SU-DHL-6 (cell line): ENCODE measurements at regions not wholly inside any gene's neighbourhood (a gene's known extent, or its start where the extent isn't known, plus 50 kb on each side); places are given as distances from the start of the nearest gene placed in this dataset.

Experiments
- H2AFZ ChIP-seq: fragments of 200-600 bp; sonication (generic); 2 replicates; pipeline ENCODE4 v1.6.1; 2014; ENCODE audit warnings: low read depth, mild to moderate bottlenecking, moderate library complexity, mixed read lengths, antibody characterized with exemption, low read length; ENCODE audit not compliant: severe bottlenecking
- H3F3A ChIP-seq: fragments of 200-600 bp; shearing (Covaris generic); 2 replicates; pipeline ENCODE4 v1.6.0; 2016; ENCODE audit warnings: antibody characterized with exemption, mild to moderate bottlenecking; ENCODE audit not compliant: insufficient read depth
- H3K27ac ChIP-seq: fragments of 200-600 bp; sonication (generic); 2 replicates; pipeline ENCODE4 v1.5.1; 2016; ENCODE audit warnings: low read depth, mild to moderate bottlenecking, low read length, moderate library complexity, mixed read lengths
- H3K27me3 ChIP-seq: fragments of 200-600 bp; sonication (generic), shearing (Covaris generic); 2 replicates; pipeline ENCODE4 v1.6.0; 2014; ENCODE audit warnings: mild to moderate bottlenecking, low read length
- H3K36me3 ChIP-seq: fragments of 200-600 bp; sonication (generic); 2 replicates; pipeline ENCODE4 v1.6.1; 2014; ENCODE audit warnings: mild to moderate bottlenecking, low read length, mixed read lengths
- H3K4me2 ChIP-seq: fragments of 300-600, 200-600 bp; shearing (Covaris generic), sonication (generic); 2 replicates; pipeline ENCODE4 v1.6.0; 2014; ENCODE audit warnings: low read length, low read depth, mild to moderate bottlenecking; ENCODE audit not compliant: poor library complexity, severe bottlenecking
- H3K4me3 ChIP-seq: fragments of 200-600 bp; sonication (generic); 2 replicates; pipeline ENCODE4 v1.5.1; 2014; ENCODE audit warnings: antibody characterized with exemption, low read length, mild to moderate bottlenecking, mixed read lengths; ENCODE audit not compliant: insufficient read depth, poor library complexity, severe bottlenecking
- H3K79me2 ChIP-seq: fragments of 200-600 bp; sonication (generic); 2 replicates; pipeline ENCODE4 v1.6.1; 2014; ENCODE audit warnings: mild to moderate bottlenecking, low read length, moderate library complexity; ENCODE audit not compliant: insufficient read depth
- H3K9ac ChIP-seq: fragments of 200-600 bp; sonication (generic); 2 replicates; pipeline ENCODE4 v1.7.0; 2014; ENCODE audit warnings: mild to moderate bottlenecking, low read length
- H3K9me2 ChIP-seq: fragments of 200-600 bp; sonication (generic); replicated peaks from 2 replicates; pipeline ENCODE4 v1.6.1; 2014; ENCODE audit warnings: low read length; ENCODE audit not compliant: insufficient read depth
- H3K9me3 ChIP-seq: fragments of 200-600 bp; sonication (generic); 2 replicates; pipeline ENCODE4 v1.6.1; 2014; ENCODE audit warnings: low read length, mixed read lengths; ENCODE audit not compliant: insufficient read depth
- H4K20me1 ChIP-seq: fragments of 200-600 bp; sonication (generic); 2 replicates; pipeline ENCODE4 v1.6.1; 2014; ENCODE audit warnings: low read depth, mild to moderate bottlenecking, antibody characterized with exemption, low read length, moderate library complexity, mixed read lengths
- CTCF ChIP-seq: fragments of 200-600 bp; sonication (generic); IDR thresholded peaks from one replicate; pipeline ENCODE4 v1.5.1; 2017; ENCODE audit warnings: antibody characterized with exemption, mild to moderate bottlenecking, low read length, moderate library complexity; ENCODE audit not compliant: insufficient read depth, poor library complexity, severe bottlenecking
- EZH2phosphoT487 ChIP-seq: fragments of 200-600 bp; sonication (generic), shearing (Covaris generic); conservative IDR thresholded peaks from 2 replicates; pipeline ENCODE4 v1.6.1; 2018; ENCODE audit warnings: mild to moderate bottlenecking, antibody characterized with exemption, low read length, moderate library complexity, mixed read lengths

GRCh38 chr17:14831491-14831890 lies 433.6 kb downstream of the PMP22 start:
- no peaks in the 10 kb centered on the region for H3K36me3 ChIP-seq
- H3K9me2 ChIP-seq, result no peaks in the 10 kb centered on the region
- H3K4me2 ChIP-seq, result no peak overlapping the region
- TF ChIP-seq CTCF (no peak), EZH2phosphoT487 (no peak)
- no peaks in the 10 kb centered on the region for H4K20me1 ChIP-seq
- no peak overlapping the region for H3K27ac ChIP-seq
- H3K9me3 ChIP-seq, result no peaks in the 10 kb centered on the region
- no peaks in the 10 kb centered on the region for H3F3A ChIP-seq
- H3K4me3 ChIP-seq, result no peak overlapping the region
- H3K27me3 ChIP-seq, result no peaks in the 10 kb centered on the region
- no peak overlapping the region for H2AFZ ChIP-seq
- no peaks in the 10 kb centered on the region for H3K79me2 ChIP-seq
- no peak overlapping the region for H3K9ac ChIP-seq

GRCh38 chr17:14827396-14827919 lies 437.7 kb downstream of the PMP22 start:
- H4K20me1 ChIP-seq, result no peaks in the 10 kb centered on the region
- no peaks in the 10 kb centered on the region for H3K36me3 ChIP-seq
- no peaks in the 10 kb centered on the region for H3K27me3 ChIP-seq
- no peak overlapping the region for H3K4me3 ChIP-seq
- no peak overlapping the region for H3K9ac ChIP-seq
- no peaks in the 10 kb centered on the region for H3K9me3 ChIP-seq
- no peaks in the 10 kb centered on the region for H3K79me2 ChIP-seq
- H2AFZ ChIP-seq, result no peak overlapping the region
- no peaks in the 10 kb centered on the region for H3K9me2 ChIP-seq
- H3K27ac ChIP-seq, result no peak overlapping the region
- no peaks in the 10 kb centered on the region for H3F3A ChIP-seq
- TF ChIP-seq CTCF, result no peak
- no peak for TF ChIP-seq EZH2phosphoT487
- no peak overlapping the region for H3K4me2 ChIP-seq

GRCh38 chr17:14826358-14826757 lies 438.8 kb downstream of the PMP22 start:
- Histone ChIP-seq H4K20me1 (no peaks in the 10 kb centered on the region), H3K9me2 (no peaks in the 10 kb centered on the region), H3K9me3 (no peaks in the 10 kb centered on the region), H3F3A (no peaks in the 10 kb centered on the region), H3K27ac (no peak overlapping the region), H3K4me2 (no peak overlapping the region), H2AFZ (no peak overlapping the region), H3K36me3 (no peaks in the 10 kb centered on the region), H3K4me3 (no peak overlapping the region), H3K79me2 (no peaks in the 10 kb centered on the region), H3K27me3 (no peaks in the 10 kb centered on the region), H3K9ac (no peak overlapping the region)
- TF ChIP-seq EZH2phosphoT487, result no peak
- no peak for TF ChIP-seq CTCF

- Histone ChIP-seq H3K9ac (no peak overlapping the region), H3K9me3 (no peaks in the 10 kb centered on the region), H2AFZ (no peak overlapping the region), H3K9me2 (no peaks in the 10 kb centered on the region), H3K36me3 (no peaks in the 10 kb centered on the region), H3K27me3 (no peaks in the 10 kb centered on the region), H4K20me1 (no peaks in the 10 kb centered on the region), H3K79me2 (no peaks in the 10 kb centered on the region), H3K4me3 (no peak overlapping the region), H3F3A (no peaks in the 10 kb centered on the region), H3K4me2 (no peak overlapping the region), H3K27ac (no peak overlapping the region)
- no peak for TF ChIP-seq EZH2phosphoT487
- no peak for TF ChIP-seq CTCF
Measured at GRCh38 chr17:14818469-14818868, 446.7 kb downstream of the PMP22 start.
